G401 (cell line): ENCODE measurements at regions not wholly inside any gene's neighbourhood (a gene's known extent, or its start where the extent isn't known, plus 50 kb on each side); places are given as distances from the start of the nearest gene placed in this dataset.
A peak's percentile ranks its signal among the peaks of the same experiment; 100 is the strongest.

ENCODE experiments used
- DNase-seq: peaks from one replicate; pipeline ENCODE4 v3.0.0-alpha.2; 2015; ENCODE audit warnings: low spot score
- in situ Hi-C: cut with HindIII; loops from 2 replicates; pipeline ENCODE4 v1.10.0; 2016; ENCODE audit warnings: low sequenced_read_pairs, mixed read lengths

DNA sequence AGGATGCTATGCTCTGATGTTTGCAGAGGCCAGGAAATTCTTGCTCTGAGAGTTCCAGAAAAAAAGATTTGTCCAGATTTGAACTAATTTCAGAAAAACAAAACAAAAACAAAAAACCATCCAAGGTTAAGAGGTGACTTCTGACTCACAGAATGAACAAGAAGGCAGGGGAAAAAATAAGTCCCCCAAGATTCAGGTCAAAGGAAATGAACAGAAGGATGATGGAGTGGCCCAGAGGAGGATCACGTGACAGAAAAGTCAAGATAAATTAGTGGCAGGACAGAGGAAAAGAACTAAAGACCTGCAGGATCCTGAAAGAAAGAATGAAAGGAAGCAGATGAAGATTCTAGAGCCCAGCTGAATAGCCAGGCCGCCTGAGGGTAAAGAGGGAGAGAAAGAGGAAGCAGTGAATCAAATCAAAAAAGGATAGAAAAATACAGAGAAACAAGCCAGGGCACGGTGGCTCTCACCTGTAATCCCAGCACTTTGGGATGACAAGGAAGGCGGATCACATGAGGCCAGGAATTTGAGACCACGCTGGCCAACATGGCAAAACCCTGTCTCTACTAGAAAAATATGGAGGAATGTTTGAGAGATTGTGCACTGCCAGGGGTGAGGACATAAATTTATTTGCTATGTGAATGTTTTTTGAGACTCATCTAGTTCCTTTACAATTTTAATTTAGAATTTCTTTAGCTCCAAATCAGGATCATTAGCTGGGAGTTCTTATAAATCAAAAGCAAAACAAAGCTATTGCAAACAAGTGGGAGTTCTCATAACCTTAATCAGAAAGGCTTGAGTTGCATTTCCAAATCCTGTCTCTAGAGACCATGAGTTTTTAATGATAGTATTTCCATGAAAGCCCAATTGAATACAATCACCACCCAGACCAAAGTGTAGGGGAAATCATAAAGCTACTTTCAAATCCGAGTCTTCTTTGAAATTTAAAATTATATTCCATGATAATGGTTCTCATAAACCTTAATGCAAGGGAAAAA, 217.1 kb upstream of the PLEKHG7 start:
- in situ Hi-C loops = no loop called here
- DNase-seq = no peak

DNA sequence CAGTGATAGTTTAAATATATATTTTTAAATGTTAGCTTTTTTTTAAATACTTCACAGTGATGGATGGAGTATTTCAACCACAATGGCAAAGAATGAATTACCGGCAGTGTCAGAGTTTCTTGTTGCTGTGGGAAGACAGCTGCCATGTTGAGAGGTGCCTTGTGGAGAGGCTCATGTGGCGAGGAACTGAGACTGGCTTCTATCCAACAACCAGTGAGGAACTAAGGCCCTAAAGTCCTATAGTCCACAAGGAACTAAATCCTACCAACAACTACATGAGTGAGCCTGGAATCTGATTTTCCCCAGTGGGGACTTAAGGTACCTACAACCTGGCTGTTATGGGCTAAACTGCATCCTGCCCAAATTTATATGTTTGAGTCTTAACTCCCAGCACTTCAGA, 220.2 kb upstream of the PLEKHG7 start:
- in situ Hi-C loops = no loop called here
- DNase-seq = no peak

DNA sequence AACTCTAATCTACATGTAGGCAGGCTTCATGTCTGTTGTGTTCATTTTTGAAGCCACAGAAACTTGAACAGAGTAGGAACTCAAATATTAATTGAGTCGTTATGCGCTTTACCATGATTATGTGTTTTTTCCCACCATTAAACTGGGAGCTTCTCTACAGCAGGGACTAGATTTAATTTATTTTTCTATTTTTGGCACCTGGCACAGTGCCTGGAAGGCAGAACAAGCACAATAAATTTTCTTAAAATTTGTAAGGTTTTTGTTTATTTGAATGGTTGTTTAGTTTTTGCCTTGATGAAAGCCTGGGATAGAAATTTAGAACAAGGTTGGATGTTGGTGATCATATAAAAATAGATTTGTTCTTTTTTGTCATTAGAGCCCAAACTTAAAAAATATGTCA, 221.7 kb upstream of the PLEKHG7 start:
- no peak for DNase-seq
- in situ Hi-C loops = no loop called here

DNA sequence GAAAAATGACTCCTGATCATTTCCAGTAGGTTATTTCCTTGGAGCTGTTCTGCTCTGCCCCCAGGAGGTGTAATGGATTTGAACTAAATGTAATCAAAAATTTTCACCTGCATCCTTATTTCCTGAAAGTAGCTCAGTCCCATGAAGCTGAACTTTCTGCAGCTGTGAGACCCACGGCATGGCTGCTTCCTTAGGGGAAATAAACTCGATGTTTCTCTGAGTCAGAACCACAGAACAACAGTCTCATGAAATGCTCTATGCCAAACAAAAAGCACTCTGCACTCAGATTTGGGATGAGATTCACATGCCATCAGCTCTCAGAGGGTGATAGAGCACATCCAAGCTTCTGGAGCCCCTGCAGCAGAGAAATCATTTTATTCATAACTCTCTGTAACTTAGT, 224.1 kb upstream of the PLEKHG7 start:
- no peak for DNase-seq
- in situ Hi-C loops = no loop called here

DNA sequence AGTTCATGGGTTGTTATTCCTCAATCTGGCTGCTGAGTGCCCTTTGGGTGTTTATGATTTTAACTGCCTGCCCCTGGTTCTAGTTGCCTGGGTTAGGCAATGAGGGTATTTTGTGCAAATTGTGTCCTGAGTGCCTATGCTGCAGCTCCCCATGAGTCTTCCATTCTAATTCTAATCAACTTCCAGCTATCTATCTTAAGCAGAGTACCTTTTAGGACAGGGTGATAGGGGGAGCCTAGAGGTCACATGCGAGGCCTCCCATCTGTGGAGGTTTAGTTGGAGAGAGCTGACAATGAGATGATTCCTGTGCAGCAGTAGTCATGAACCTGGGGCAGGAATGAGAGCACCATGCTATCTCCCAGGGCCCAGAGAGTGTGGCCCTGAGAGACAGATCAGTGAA, 225.9 kb upstream of the PLEKHG7 start:
- in situ Hi-C loops = no loop called here
- no peak for DNase-seq

DNA sequence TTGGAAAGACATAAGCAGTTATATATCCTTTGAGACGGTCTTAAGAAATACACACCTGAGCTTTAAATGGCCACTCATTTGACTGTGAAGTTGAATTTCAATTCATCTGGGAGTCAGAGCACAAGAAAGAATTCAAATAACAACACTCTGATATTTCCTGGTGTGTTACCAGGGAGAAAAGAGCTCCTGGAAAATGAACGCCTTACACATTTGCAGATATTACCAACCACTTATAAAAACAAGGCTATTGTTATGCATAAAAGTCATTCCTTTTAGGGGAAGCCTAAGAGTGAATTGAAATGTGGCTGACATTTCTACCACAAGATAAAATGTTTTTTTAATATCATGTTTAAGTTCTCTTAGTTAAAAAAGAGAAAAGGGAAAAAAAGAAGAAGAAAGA, 229.2 kb upstream of the PLEKHG7 start:
- in situ Hi-C loops = no loop called here
- DNase-seq = no peak

DNA sequence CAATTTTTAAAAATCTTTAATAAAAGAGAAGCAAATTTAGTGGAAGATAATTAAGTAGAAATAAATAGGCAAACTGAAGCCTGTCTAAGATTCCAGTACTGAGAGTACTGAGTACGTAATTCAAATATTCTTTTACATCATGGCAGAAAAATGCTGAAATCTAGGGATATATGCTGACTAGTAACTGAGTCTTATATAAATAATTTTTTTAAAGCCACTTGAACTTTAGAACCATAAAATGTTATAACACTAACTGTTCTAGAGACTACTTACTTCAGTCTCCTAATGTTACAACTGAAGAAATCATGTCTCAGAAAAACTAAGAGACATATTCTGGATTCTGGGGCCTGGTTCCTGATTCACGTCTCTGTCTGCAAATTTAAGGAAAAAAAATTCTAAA, 230.6 kb upstream of the PLEKHG7 start:
- in situ Hi-C loops = no loop called here
- no peak for DNase-seq

DNA sequence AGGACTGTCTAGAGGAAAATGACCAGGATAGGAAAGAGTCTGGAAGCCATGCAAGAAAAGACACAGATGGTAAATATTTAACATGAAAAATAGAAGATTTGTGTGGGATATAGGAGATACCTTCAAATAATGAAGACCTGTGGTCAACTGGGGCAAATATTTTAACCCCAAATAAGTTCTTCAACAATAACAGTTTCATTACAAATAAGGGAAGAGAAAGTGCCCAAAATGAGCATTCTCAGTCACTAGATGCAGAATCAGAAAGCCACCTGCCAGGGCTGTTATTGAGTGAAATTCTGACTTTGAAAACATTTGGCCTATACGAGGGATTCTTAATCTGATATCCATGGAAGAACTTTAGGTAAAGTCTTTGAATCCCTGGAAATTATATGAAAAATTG, 231.2 kb upstream of the PLEKHG7 start:
- in situ Hi-C loops = no loop called here
- no peak for DNase-seq

DNA sequence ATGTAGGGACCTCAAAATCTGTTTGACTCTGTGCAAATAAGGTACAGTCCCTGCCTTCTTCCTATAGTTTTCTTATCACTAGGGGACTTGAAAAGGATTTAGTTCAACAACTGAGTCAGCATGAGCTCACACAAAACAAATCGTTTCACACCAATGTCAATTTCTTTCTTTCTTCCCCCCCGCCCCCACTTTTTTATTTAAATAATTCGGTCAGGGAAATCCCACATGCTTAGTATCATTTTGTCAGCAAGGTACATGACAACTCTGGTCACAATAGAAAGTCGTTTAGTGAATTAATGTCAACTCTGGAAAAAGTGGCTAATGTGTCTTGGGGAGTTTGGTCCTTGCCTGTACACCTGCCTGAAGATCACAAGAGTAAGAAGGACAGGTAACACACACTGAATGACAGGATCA, 232.2 kb upstream of the PLEKHG7 start:
- in situ Hi-C loops = no loop called here
- no peak for DNase-seq

DNA sequence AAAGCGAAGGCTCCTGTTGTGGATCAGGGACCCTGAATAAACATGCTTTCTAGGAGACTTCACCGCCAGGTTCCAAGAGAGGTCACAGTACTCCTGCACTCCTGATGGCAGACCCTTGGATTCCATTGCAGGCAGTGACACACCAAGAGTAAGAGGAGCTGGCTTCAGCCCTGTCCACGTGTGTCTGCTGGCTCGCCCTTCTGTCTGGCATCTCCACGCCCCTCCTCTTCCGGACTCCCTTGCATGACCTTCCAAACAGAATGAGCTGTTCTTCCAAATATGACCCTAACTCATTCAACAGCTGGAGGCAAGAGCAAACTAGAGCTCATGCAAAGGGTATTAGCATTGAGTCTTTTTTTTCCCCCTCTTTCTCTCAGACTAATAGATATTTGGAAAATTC, 233.0 kb upstream of the PLEKHG7 start:
- in situ Hi-C loops = no loop called here
- no peak for DNase-seq

DNA sequence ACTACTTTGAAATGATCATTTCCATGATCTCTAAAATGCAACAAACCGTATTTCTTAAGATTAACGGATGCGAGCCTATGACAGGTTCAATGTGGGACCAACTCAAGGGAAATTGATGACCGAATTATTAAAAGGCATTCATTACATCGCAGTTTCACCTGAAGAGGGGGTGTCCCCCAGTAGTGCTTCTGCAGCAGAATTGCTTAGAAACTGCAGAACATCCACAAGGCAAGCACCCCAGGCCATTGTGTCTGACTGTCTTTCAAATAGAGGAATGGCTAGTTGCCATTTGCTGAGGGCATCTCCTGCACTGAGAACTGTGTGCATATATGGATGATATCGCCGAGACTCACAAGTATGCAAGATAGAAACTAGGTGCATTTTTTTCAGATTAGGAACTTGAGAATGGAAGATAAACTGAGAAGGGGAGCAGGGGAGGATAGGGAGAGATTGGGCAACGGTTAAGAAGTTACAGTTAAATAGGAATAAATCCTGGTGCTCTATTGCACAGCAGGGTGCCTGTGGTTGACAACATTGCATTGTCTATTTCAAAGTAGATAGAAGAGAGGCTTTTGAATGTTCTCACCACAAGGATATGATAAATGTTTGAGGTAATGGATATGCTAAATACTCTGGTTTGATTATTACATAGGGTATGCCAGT, 234.3 kb upstream of the PLEKHG7 start:
- in situ Hi-C loops = no loop called here

DNA sequence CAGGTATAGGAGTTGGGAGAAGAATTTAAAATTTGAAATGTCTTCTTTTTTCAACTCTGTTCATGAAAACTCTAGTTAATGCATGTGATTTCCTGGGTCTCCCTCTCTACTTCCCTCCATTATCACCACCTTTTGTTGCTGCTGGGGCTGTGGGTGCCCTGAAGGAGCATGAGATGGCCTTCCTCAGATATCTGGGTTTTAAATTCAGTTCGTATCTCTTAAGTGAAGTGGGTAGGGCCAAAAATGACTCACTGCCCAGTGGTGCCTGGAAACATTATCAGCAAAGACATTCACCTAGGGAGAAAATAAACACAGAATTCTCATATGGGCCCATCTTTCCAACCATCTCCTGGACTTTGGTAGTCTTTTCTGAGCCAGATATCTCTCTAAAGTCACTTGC, 234.9 kb upstream of the PLEKHG7 start:
- peak; percentile 35 for DNase-seq

More for the DNA sequence above, 234.3 kb upstream of the PLEKHG7 start:
- DNase-seq = no peak

DNA sequence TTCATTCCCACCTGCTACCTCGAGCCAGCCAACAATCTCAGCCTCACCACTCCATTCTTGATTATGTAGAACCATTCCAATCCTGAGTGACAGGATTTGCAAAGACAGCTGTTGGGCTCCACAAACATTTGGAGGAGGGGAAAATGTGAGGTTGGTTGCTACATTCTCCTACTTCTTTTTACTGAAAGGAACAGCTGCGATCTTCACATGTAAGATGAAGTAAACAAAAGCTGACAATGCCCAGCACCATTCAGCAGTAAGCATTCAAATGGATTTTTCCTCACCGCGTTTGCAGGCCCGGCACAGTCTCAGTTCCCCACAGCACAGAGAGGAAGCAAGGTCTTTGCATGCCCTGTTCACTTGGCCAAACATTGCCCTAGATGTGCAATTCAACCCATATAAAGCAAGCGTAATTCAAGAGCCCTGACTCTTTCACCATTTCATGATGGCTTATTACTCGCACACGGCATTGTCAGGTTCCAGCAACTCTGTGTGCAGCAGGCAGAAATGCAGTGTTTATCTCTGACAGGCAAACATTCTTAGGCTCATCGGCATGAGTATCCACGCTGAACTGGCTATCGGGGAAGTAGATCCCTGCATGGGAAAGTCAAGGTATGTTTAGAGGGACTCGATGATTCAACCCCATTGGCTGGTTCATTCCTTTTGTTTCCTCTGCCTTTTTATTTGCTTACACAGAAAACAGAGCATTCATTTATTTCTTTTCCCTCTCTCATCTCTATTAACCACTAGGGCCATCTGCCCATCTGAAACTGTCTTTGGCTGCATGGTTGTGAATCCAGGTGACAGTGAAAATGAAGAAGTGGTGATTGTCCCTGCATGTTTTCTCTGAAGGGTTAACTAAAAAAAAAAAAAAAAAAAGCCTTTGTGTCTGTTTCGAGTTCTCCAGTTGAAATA, 236.1 kb upstream of the PLEKHG7 start:
- peak; percentile 81 for DNase-seq
- in situ Hi-C loops = no loop called here

More for the DNA sequence above, 234.9 kb upstream of the PLEKHG7 start:
- in situ Hi-C loops = no loop called here

DNA sequence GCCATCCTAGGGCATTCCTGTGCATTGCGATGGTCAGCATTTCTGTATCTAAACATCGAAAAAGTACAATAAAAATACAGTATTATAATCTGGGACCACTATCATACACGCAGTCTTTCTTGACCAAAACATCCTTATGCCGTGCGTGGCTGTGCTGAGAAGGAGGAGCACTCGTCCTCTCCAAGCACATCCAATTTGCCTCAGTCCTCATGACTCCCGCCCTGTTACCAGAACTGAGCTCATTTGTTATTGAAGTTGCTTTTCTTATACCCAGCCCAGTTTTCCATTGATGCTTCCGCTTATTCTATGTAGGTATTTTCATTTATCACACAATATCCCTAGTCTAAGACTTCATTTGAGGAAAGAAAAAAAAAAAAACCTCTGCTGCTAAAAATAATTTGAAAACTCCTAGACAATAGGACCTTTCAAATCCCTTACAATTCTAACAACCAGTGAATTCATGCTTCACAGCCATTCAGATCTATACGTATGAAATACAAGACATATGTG, 236.9 kb upstream of the PLEKHG7 start:
- in situ Hi-C loops = no loop called here
- DNase-seq = no peak

DNA sequence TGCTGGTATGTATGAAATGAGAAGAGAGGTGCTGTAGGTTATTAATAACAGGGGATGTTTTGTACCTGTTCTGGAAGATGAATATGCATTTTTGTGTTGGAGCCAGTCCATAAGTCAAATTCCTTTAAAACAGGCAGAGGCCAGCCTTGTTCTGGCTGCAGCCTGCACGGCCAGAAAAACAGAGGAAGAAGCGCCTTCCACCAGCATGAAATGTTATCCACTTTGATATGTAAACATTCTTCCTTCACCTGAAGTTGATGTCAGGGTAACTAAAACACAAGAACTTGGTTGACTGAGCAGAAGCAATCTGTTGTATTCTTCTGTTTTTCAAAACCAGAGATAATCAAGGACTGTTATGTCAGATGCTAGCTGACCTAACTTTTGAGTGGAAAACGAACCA, 237.9 kb upstream of the PLEKHG7 start:
- peak; percentile 41 for DNase-seq
- in situ Hi-C loops = no loop called here

DNA sequence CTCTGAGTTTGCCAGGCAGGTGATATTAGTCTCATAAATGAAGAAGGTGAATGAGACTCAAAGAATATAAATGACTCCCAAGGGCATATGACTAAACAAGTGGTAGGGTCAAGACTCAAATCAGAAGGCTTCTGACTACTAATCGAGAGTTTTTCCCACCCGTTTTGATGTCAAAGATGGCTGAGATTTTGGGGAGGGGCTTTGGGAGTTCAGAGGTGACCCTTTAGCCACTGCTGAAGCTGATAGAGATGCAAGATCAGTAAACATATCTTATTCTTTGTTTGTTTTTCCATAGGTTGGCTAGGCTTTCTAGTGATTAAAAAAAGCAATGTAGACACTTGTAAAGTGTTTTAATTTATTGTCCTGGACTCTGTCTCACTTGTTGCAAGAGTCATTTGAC, 239.6 kb upstream of the PLEKHG7 start:
- in situ Hi-C loops = no loop called here
- DNase-seq = no peak

DNA sequence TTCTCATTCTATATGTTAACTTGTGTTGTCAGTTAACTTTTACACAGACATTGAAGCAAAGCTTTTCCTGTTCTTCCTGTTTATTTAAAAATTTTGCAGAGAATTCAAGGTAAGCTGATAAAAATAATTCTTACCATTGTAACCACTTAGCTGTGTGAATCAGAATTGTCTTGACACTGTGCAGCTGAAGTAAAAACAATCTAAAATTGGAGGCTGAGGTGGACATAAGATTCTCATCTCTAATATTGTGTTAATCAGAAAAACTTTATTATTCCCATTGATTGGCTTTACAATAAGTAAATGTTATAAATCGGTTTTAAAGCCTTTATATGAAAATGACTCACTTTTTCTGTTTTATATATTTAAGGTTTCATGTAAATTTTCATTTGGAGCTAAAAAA, 240.3 kb upstream of the PLEKHG7 start:
- in situ Hi-C loops = no loop called here

DNA sequence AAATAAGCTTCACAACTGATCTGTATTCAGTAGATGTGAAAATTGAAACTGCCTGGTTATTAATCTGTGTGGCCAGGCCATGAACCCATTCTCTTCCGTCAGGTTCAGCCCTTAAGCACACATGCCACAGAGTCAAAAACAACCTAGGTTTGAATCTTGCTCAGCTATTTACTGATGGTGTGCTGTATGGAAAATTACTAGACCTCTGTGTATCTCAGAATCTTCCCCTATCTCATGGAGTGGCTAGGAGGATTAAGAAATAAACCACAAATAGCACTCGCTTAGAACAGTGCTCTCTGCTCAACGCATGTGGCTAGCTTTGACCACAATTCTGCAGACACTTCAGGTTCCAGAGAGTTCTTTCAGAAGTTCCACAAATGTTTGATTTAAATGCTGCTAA, 240.7 kb upstream of the PLEKHG7 start:
- in situ Hi-C loops = no loop called here
- DNase-seq = no peak

More for the DNA sequence above, 240.3 kb upstream of the PLEKHG7 start:
- DNase-seq = no peak

DNA sequence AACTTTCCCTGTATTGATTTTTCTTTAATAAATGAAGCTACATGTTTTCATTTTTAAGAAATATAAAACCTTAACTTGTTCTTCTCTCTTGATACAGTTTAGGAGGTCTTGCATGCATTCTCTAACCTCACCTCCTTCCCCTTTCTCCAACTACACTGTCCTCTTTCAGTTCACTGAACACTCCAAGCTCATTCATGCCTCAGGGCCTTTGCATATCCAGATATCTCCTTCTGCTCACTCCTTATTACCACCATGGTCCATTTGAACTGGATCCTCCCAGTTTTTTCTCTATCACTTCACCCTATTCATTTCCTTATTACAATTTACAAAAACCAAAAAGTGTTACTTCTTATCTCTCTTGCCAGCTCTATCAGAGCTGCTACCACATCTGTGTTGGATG, 242.9 kb upstream of the PLEKHG7 start:
- in situ Hi-C loops = no loop called here
- no peak for DNase-seq
